NCI-H1092 (cell line): ENCODE measurements at regions not wholly inside any gene's neighbourhood (a gene's known extent, or its start where the extent isn't known, plus 50 kb on each side); places are given as distances from the start of the nearest gene placed in this dataset.
A peak's percentile ranks its signal among the peaks of the same experiment; 100 is the strongest.

ENCODE experiments used
- DNase-seq: peaks from one replicate; lab custom pipeline; 2025; lab: John Stamatoyannopoulos, UW

DNA sequence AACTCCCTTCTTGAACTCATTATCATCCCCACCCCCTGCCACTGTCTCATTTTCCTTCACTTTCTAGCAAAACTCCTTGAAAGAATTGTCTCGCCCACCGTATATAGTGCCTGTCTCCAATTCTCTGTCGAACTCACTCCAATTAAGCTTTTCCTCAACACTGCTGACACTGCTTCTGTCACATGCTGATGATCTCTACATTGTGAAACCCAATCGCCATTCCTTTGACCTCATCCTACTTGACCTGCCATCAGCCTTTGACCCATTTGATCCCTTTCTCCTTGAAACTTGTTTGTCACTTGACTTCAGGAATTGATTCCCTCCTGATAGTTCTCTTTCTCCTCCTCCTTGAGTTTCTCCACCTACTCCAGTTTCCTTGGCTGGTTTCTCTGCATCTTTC, 54.8 kb downstream of the CCDC71L start:
- no peak for DNase-seq

GRCh38 chr7:106604971-106605370, 56.0 kb downstream of the CCDC71L start:
- DNase-seq, result no peak

DNA sequence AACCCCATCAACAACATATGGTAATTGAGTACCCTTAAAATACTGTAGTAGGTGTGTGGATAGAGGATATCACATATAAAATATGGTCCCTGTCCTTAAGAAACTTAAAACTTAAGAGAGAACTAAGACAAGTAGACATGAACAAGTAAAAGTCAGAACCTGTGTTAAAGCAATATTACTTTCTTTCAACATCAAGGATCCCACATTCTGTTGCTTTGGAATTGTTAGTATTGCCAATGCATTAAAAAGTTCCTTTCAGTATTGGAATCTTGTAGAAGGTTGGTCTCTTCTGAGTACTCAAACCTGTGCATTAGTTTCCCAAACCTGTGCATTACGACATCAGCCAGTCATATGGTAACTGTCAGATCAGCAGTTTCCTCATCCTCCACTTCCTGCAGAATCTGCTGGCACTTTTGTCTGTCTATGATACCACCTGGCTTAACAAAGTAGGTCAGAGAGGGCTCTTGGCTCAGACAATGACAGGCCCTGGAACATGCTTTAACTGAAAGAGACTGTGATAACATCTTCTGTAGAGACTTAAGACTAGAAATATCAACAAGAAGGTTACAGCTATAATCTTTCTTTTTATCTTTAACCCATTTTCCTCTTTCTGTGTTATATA, 56.5 kb downstream of the CCDC71L start:
- DNase-seq, result no peak

DNA sequence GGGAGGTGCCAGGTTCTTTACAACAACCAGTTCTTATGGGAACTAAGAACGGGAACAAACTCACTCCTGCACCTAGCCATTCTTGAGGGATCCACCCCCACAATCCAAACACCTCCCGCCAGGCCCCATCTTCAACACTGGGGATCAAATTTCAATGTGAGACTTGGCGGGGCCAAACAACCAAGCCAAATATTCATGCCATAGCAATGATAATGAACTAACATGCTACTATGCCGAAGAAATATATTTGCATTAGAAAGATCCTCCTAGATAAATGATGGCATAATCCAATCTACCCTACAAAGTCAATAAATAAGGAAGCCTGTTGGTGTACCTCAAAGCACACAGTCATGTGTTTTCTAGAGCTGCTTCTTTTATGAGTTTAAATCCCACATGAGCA, 57.6 kb downstream of the CCDC71L start:
- DNase-seq, result no peak

GRCh38 chr7:106602062-106602461, 58.9 kb downstream of the CCDC71L start:
- no peak for DNase-seq

GRCh38 chr7:106600569-106601373, 60.2 kb downstream of the CCDC71L start:
- no peak for DNase-seq

GRCh38 chr7:106599343-106599698, 61.6 kb downstream of the CCDC71L start:
- peak; percentile 71 for DNase-seq

- DNase-seq, result no peak
These were observed 62.2 kb downstream of the CCDC71L start for GRCh38 chr7:106598663-106599342.

DNA sequence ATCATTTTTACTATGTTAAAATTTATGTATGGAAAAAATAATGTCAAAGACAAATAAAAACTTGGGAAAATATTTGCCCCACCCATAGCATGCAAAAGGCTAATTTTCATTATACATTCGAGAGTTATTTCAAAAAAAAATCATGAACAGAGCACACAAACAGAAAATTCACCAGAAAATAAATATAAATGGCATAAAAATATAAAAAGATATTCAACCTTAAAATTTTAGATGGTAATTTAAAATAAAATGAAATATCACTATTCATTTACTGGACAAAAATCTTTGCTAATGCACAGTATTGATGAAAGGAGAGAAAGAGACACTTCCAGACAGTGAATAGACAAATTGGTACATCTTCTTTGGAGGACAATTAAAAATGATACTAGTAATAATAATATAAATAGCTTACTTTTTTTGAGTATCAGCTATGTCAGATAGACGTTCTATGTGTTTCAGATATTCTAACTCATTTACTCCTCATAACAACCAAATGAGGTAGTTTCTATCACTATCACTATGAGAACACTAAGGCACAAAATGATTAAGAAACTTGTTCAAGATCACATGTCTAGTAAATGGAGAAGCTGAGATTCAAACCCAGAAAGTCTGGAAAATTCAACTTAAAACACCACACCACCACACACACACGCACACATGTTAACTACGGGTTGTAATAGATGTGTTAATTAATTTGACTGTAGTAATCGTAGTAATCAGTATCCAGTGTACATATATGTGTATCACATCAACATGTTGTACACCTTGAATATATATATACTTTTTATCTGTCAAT, 63.0 kb downstream of the CCDC71L start:
- no peak for DNase-seq

- no peak for DNase-seq
These were observed 63.9 kb downstream of the CCDC71L start for GRCh38 chr7:106597014-106597413.

DNA sequence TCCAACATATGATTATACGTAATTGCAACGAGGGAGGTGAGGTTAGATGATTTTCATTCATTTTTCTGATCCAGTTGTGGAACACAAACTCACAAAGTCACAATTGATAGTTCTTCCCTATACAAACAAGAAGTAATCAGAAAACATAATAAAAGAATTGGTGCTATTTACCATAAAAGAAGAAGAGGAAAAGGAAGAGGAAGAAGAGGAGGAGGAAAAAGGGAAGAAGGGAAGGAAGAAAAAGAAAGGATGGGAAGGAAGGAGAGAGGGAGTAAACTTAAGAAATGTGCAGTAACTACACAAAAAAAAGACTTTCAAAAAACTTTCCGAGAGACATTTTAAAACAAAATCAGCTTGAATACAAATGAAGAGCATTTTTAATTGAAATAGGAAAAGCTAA, 65.0 kb downstream of the CCDC71L start:
- DNase-seq, result no peak

- DNase-seq, result no peak
These were observed 67.9 kb downstream of the CCDC71L start for GRCh38 chr7:106593028-106593417.

- no peak for DNase-seq
These were observed 68.5 kb downstream of the CCDC71L start for GRCh38 chr7:106592282-106593027.

GRCh38 chr7:106591146-106591545, 69.8 kb downstream of the CCDC71L start:
- DNase-seq, result no peak

- no peak for DNase-seq
These were observed 70.6 kb downstream of the CCDC71L start for GRCh38 chr7:106590209-106590816.

GRCh38 chr7:106589198-106589879, 71.6 kb downstream of the CCDC71L start:
- DNase-seq, result no peak

GRCh38 chr7:106588422-106589197, 72.3 kb downstream of the CCDC71L start:
- no peak for DNase-seq

- no peak for DNase-seq
These were observed 75.8 kb downstream of the CCDC71L start for GRCh38 chr7:106584914-106585759.
